Transverse colon (tissue), 4 donors: ENCODE measurements at regions not wholly inside any gene's neighbourhood (a gene's known extent, or its start where the extent isn't known, plus 50 kb on each side); places are given as distances from the start of the nearest gene placed in this dataset.

Source experiments
- CTCF ChIP-seq, 5 experiments: fragments of 200-600 bp in 3 of 5; fragments of 450-650 bp in 2 of 5; sonication (generic) in 3 of 5; IDR thresholded peaks; 1 replicate in 2 of 5; 2 replicates in 3 of 5; pipeline ENCODE4 v1.5.1; 2016 to 2017; ENCODE audit warnings: antibody characterized with exemption in 5 of 5, inconsistent platforms in 3 of 5, mild to moderate bottlenecking in 2 of 5, moderate library complexity in 1 of 5
- EP300 ChIP-seq: sonication (generic); formaldehyde crosslinking; IDR thresholded peaks from one replicate; pipeline ENCODE4 v1.6.1; 2017; ENCODE audit warnings: antibody characterized with exemption, low read depth
- POLR2A ChIP-seq: fragments of 450-650 bp; IDR thresholded peaks from one replicate; pipeline ENCODE4 v1.6.1; 2016; ENCODE audit warnings: antibody characterized with exemption, mild to moderate bottlenecking, moderate library complexity
- POLR2AphosphoS5 ChIP-seq, 3 donors: sonication (generic); formaldehyde crosslinking; IDR thresholded peaks; one replicate each; pipeline ENCODE4 v1.6.1; 2016; ENCODE audit warnings: antibody characterized with exemption in 3 of 3

- no peak for TF ChIP-seq CTCF (IDR thresholded peaks at IDR 0.05)
- no peak for TF ChIP-seq EP300
- TF ChIP-seq POLR2AphosphoS5 (IDR thresholded peaks at IDR 0.05) = no peak
- no peak for TF ChIP-seq POLR2A
These were observed 188.4 kb upstream of the PFN2 start for GRCh38 chr3:150158943-150159625.
